Left lung (tissue), 4 donors: ENCODE measurements at regions not wholly inside any gene's neighbourhood (a gene's known extent, or its start where the extent isn't known, plus 50 kb on each side); places are given as distances from the start of the nearest gene placed in this dataset.
"Not testable (repeated sequence)": the region's sequence is repeated elsewhere in the genome, so short reads cannot be mapped to it uniquely, and the experiment has no call there.

Source experiments
- ATAC-seq: fragments of 200-7000 bp; cut with Tn5 transposase; one replicate; pipeline ENCODE4 v1.9.1; 2020; ENCODE audit warnings: moderate library complexity
- DNase-seq, 4 donors: peaks; one replicate each; pipeline ENCODE4 v3.0.0-alpha.2; 2013 to 2020
- H3K27ac ChIP-seq, 2 donors: fragments of 200-600 bp; sonication (generic) in 1 of 2; one replicate each; pipeline versions ENCODE4 v1.5.0 to v1.8.0; 2020 to 2021
- H3K27me3 ChIP-seq, 2 donors: fragments of 200-600 bp; sonication (generic) in 1 of 2; one replicate each; pipeline versions ENCODE4 v1.5.0 to v1.8.0; 2020 to 2021
- H3K36me3 ChIP-seq, 2 donors: fragments of 200-600 bp; sonication (generic) in 1 of 2; one replicate each; pipeline versions ENCODE4 v1.5.0 to v1.8.0; 2020 to 2021
- H3K4me1 ChIP-seq, 2 donors: fragments of 200-600 bp; one replicate each; pipeline ENCODE4 v1.8.0; 2021
- H3K4me3 ChIP-seq, 2 donors: fragments of 200-600 bp; sonication (generic) in 1 of 2; one replicate each; pipeline versions ENCODE4 v1.5.0 to v1.8.0; 2020 to 2021; ENCODE audit warnings: mild to moderate bottlenecking in 1 of 2
- H3K9me3 ChIP-seq, 2 donors: fragments of 200-600 bp; sonication (generic) in 1 of 2; one replicate each; pipeline versions ENCODE4 v1.5.0 to v1.8.0; 2020 to 2021
- intact Hi-C, 2 donors: fragments of 100-400 bp; cut with DNase I; formaldehyde crosslinking; loops; one replicate each; pipeline versions ENCODE4 v1.11.2 to v1.14.2; 2022
- TF ChIP-seq, protein P1 (sequence below), 2 donors: fragments of 200-600 bp; sonication (generic) in 1 of 2; IDR thresholded peaks; one replicate each; pipeline versions ENCODE4 v1.5.0 to v1.8.0; 2021; ENCODE audit warnings: antibody characterized with exemption in 2 of 2
- donor health status: DM: no; HTN: yes; CAD: no.
- donor health status: DM: no; HTN: no; CAD: no.

DNA sequence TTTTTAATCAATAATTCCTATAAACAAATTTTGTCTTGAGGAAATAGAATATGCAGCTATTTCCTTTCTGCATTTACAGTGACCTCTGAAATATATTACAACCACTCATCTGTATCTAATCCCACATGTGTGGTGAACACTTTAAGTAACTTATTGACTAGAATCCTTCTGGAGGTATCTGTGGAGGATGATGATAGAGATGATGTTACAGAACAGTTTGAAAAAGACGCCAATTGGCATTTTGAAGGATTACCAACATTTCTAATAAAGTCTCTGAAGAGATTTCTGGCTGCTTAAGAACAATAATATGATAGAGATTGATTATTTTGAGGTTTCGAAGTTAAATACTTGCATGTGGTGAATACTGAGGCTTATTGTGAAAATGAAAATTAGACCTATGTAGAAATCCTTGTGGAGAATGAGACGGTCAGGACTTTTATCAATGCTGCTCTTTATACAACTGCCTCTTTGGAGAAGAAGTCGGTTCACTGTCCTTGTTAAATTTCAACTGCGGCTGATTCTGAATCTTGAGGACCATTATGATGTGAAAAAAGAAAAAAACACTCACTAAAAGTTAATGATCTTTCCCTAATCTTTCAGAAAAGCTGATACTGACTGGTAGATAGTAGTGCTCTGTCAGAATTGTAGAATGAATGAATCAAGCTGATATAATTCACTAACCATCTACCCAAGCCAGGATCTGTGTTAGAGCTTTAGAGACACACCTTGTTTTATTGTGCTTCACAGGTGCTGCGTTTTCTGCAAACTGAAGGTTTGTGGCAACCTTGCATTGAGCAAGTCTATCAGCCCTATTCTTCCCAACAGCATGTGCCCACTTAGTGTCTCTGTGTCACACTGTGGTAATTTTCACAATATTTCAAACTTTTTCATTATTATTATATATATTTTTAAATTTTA lies 204.7 kb downstream of the SPRY1 start:
- TF ChIP-seq, protein P1, sequence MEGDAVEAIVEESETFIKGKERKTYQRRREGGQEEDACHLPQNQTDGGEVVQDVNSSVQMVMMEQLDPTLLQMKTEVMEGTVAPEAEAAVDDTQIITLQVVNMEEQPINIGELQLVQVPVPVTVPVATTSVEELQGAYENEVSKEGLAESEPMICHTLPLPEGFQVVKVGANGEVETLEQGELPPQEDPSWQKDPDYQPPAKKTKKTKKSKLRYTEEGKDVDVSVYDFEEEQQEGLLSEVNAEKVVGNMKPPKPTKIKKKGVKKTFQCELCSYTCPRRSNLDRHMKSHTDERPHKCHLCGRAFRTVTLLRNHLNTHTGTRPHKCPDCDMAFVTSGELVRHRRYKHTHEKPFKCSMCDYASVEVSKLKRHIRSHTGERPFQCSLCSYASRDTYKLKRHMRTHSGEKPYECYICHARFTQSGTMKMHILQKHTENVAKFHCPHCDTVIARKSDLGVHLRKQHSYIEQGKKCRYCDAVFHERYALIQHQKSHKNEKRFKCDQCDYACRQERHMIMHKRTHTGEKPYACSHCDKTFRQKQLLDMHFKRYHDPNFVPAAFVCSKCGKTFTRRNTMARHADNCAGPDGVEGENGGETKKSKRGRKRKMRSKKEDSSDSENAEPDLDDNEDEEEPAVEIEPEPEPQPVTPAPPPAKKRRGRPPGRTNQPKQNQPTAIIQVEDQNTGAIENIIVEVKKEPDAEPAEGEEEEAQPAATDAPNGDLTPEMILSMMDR (IDR thresholded peaks at IDR 0.05), result no peak
- H3K4me1 ChIP-seq, result peaks cover 6 to 36% of the 10 kb centered on the region in 2 donors
- H3K9me3 ChIP-seq, result no peaks in the 10 kb centered on the region
- intact Hi-C loops, result no loop called here
- no peak overlapping the region for H3K27ac ChIP-seq
- no peaks in the 10 kb centered on the region for H3K27me3 ChIP-seq
- H3K4me3 ChIP-seq, result no peak overlapping the region
- no peaks in the 10 kb centered on the region for H3K36me3 ChIP-seq
- DNase-seq (no peak), ATAC-seq (no peak)

DNA sequence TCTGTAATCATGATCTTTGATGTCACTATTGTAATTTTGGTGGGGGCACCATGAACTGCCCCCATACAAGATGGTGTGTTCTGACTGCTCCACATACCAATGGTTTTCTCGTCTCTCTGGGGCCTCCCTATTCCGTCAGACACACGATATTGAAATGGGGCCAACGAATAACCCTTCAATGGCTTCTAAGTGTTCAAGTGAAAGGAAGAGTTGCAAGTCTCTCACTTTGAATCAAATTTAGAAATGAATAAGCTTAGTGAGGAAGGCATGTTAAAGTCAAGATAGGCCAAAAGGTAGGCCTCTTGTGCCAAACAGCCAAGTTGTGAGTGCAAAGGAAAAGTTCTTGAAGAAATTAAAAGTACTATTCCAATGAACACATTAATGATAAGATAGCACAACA lies 205.4 kb downstream of the SPRY1 start:
- ATAC-seq (no peak), DNase-seq (no peak)
- Histone ChIP-seq H3K36me3 (no peaks in the 10 kb centered on the region), H3K27ac (no peak overlapping the region), H3K27me3 (no peaks in the 10 kb centered on the region), H3K9me3 (no peaks in the 10 kb centered on the region), H3K4me1 (peaks cover 6 to 36% of the 10 kb centered on the region in 2 donors), H3K4me3 (no peak overlapping the region)
- intact Hi-C loops, result no loop called here
- TF ChIP-seq, protein P1 (IDR thresholded peaks at IDR 0.05), result no peak

DNA sequence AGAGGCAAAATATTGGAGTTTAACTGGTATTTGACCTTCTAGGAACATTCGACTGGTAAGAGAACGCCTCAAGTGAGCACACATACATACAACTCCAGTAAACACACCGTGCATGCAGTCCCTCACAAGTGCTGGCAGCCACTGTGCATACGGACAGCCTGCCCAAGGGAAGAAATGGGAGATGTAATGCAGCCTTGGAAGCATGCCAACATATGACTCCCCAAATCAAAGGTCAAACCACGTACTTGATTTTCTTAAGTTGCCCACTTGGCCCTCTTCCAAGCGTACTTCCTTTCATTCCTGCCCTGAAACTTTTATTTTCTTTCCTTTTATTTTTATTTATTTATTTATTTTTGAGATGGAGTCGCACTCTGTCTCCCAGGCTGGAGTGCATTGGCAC lies 206.6 kb downstream of the SPRY1 start:
- H3K27ac ChIP-seq, result no peak overlapping the region
- H3K4me3 ChIP-seq, result no peak overlapping the region
- H3K27me3 ChIP-seq, result no peaks in the 10 kb centered on the region
- TF ChIP-seq, protein P1 (IDR thresholded peaks at IDR 0.05), result no peak
- no peaks in the 10 kb centered on the region for H3K9me3 ChIP-seq
- H3K4me1 ChIP-seq, result peaks cover 6 to 35% of the 10 kb centered on the region in 2 donors
- ATAC-seq, result no peak
- DNase-seq, result no peak
- no peaks in the 10 kb centered on the region for H3K36me3 ChIP-seq
- intact Hi-C loops, result no loop called here

DNA sequence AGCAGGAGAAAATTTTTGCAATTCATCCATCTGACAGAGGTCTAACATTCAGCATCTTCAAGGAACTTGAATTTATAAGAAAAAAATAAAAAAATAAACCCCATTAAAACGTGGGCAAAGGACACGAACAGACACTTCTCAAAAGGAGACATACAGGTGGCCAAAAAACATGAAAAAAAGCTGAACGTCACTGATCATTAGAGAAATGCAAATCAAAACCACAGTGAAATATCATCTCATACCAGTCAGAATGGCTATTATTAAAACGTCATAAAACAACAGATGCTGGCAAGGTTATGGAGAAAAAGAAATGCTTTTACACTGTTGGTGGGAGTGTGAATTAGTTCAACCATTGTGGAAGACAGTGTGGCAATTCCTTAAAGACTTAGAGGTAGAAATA lies 209.2 kb downstream of the SPRY1 start:
- DNase-seq, H3K4me3 ChIP-seq, intact Hi-C loops, H3K9me3 ChIP-seq, H3K36me3 ChIP-seq, ATAC-seq, H3K4me1 ChIP-seq, H3K27me3 ChIP-seq, H3K27ac ChIP-seq: not testable (repeated sequence)

DNA sequence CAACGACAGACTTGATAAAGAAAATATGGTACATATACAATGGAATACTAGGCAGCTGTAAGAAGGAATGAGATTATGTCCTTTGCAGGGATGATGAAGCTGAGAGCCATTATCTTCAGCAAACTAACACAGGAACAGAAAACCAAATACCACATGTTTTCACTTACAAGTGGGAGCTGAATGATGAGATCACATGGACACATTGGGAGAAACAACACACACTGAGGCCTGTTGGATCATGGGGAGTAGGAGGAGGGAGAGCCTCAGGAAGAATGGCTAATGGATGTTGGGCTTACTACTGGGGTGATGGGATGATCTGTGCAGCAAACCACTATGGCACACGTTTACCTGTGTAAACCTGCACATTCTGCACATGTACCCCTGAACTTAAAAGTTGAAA lies 209.7 kb downstream of the SPRY1 start:
- Histone ChIP-seq H3K4me3 (no peak overlapping the region), H3K36me3 (no peaks in the 10 kb centered on the region), H3K27ac (no peak overlapping the region), H3K9me3 (no peaks in the 10 kb centered on the region), H3K27me3 (no peaks in the 10 kb centered on the region), H3K4me1 (peaks cover 0 to 4% of the 10 kb centered on the region in 2 donors)
- intact Hi-C loops, result no loop called here
- no peak for DNase-seq
- ATAC-seq, result no peak
- TF ChIP-seq, protein P1 (IDR thresholded peaks at IDR 0.05), result no peak
